Body of pancreas (tissue), 4 donors: ENCODE measurements at regions not wholly inside any gene's neighbourhood (a gene's known extent, or its start where the extent isn't known, plus 50 kb on each side); places are given as distances from the start of the nearest gene placed in this dataset.
A peak's percentile ranks its signal among the peaks of the same experiment; 100 is the strongest.

Experiments used
- ATAC-seq: fragments of 150-250 bp; one replicate; pipeline ENCODE4 v1.9.1; 2016
- DNase-seq, 4 donors: peaks; one replicate each; pipeline ENCODE4 v3.0.0-alpha.2; 2019
- H3K27ac ChIP-seq, 4 donors: fragments of 200-600 bp; sonication (generic); 1 replicate in 3 of 4; 2 replicates in 1 of 4; pipeline versions ENCODE4 v1.5.1 to v1.6.1; 2016 to 2019; ENCODE audit warnings: mild to moderate bottlenecking in 1 of 4, mixed read lengths in 1 of 4, moderate library complexity in 1 of 4
- H3K27me3 ChIP-seq, 2 donors: fragments of 200-600 bp; sonication (generic); one replicate each; pipeline ENCODE4 v1.6.0; 2016; ENCODE audit warnings: mild to moderate bottlenecking in 1 of 2
- H3K36me3 ChIP-seq, 2 donors: fragments of 200-600 bp; sonication (generic); replicated peaks in 1 of 2; 2 replicates each; pipeline ENCODE4 v1.5.1; 2016; ENCODE audit warnings: low read depth in 2 of 2; ENCODE audit not compliant: insufficient read depth in 1 of 2
- H3K4me1 ChIP-seq: fragments of 200-600 bp; sonication (generic); one replicate; pipeline ENCODE4 v1.6.0; 2016
- H3K4me3 ChIP-seq, 2 donors: fragments of 200-600 bp; sonication (generic); 1 replicate in 1 of 2; 2 replicates in 1 of 2; pipeline ENCODE4 v1.5.1; 2016 to 2019
- H3K9me3 ChIP-seq, 3 donors: fragments of 200-600 bp; sonication (generic); 1 replicate in 2 of 3; 2 replicates in 1 of 3; pipeline ENCODE4 v1.5.1; 2016
- CTCF ChIP-seq, 7 experiments: fragments of 450-650 bp in 4 of 7; fragments of 200-600 bp in 3 of 7; sonication (generic) in 3 of 7; IDR thresholded peaks; one replicate each; pipeline ENCODE4 v1.5.1; 2016 to 2019; ENCODE audit warnings: antibody characterized with exemption in 7 of 7
- POLR2A ChIP-seq, 3 donors: fragments of 450-650 bp; IDR thresholded peaks; one replicate each; pipeline ENCODE4 v1.6.1; 2016; ENCODE audit warnings: antibody characterized with exemption in 3 of 3, mild to moderate bottlenecking in 2 of 3
- WGBS, 2 donors: methylation state at CpG; one replicate each; pipeline ENCODE4 v1.1.5; 2017; 5-methylcytosine and 5-hydroxymethylcytosine counted together
- intact Hi-C: fragments of 100-400 bp; cut with DNase I; formaldehyde crosslinking; loops from one replicate; pipeline ENCODE4 v1.15.1; 2023

- no peaks in the 10 kb centered on the region for H3K36me3 ChIP-seq
- no peaks in the 10 kb centered on the region for H3K9me3 ChIP-seq
- intact Hi-C loops: no loop called here
- H3K4me3 ChIP-seq: no peak overlapping the region
- TF ChIP-seq POLR2A (IDR thresholded peaks at IDR 0.05) (no peak), CTCF (IDR thresholded peaks at IDR 0.05) (no peak)
- ATAC-seq (no peak), DNase-seq (no peak)
- H3K27ac ChIP-seq: no peak overlapping the region
- no peaks in the 10 kb centered on the region for H3K27me3 ChIP-seq
- WGBS, 2 donors: 87 to 89% methylated on average over 9 to 11 of the region's 11 CpGs
- H3K4me1 ChIP-seq: peaks cover 11% of the 10 kb centered on the region
These were observed 65.3 kb downstream of the RHOB start for GRCh38 chr2:20512061-20512605.

GRCh38 chr2:20513946-20514345 lies 67.1 kb downstream of the RHOB start:
- intact Hi-C loops: no loop called here
- H3K27me3 ChIP-seq: no peaks in the 10 kb centered on the region
- TF ChIP-seq POLR2A (IDR thresholded peaks at IDR 0.05) (no peak), CTCF (IDR thresholded peaks at IDR 0.05) (no peak)
- H3K27ac ChIP-seq: no peak overlapping the region
- no peak overlapping the region for H3K4me3 ChIP-seq
- DNase-seq (no peak), ATAC-seq (no peak)
- H3K9me3 ChIP-seq: no peaks in the 10 kb centered on the region
- no peaks in the 10 kb centered on the region for H3K36me3 ChIP-seq
- WGBS, 2 donors: 69 to 82% methylated on average over 4 to 7 of the region's 7 CpGs
- H3K4me1 ChIP-seq: peaks cover 11% of the 10 kb centered on the region

- peaks cover 11% of the 10 kb centered on the region for H3K4me1 ChIP-seq
- H3K27me3 ChIP-seq: no peaks in the 10 kb centered on the region
- H3K4me3 ChIP-seq: no peak overlapping the region
- H3K36me3 ChIP-seq: no peaks in the 10 kb centered on the region
- intact Hi-C loops: no loop called here
- H3K27ac ChIP-seq: no peak overlapping the region
- H3K9me3 ChIP-seq: no peaks in the 10 kb centered on the region
- no peak for TF ChIP-seq CTCF (IDR thresholded peaks at IDR 0.05)
- TF ChIP-seq POLR2A (IDR thresholded peaks at IDR 0.05): no peak
- ATAC-seq (no peak), DNase-seq (peak in 1 of 4 donors; percentile 3)
- 82 to 89% methylated on average over 8 of the region's 8 CpGs for WGBS, 2 donors
These were observed 67.9 kb downstream of the RHOB start for GRCh38 chr2:20514596-20515269.

- Histone ChIP-seq H3K27me3 (no peaks in the 10 kb centered on the region), H3K4me1 (peaks cover 11% of the 10 kb centered on the region), H3K36me3 (no peaks in the 10 kb centered on the region), H3K27ac (peak overlapping the region in 2 of 4 donors; percentile 71 to 72), H3K9me3 (no peaks in the 10 kb centered on the region), H3K4me3 (no peak overlapping the region)
- 84 to 88% methylated on average over 13 to 14 of the region's 14 CpGs for WGBS, 2 donors
- DNase-seq (no peak), ATAC-seq (peak; percentile 46)
- TF ChIP-seq CTCF (IDR thresholded peaks at IDR 0.05) (no peak), POLR2A (IDR thresholded peaks at IDR 0.05) (no peak)
- intact Hi-C loops: no loop called here
These were observed 68.7 kb downstream of the RHOB start for GRCh38 chr2:20515290-20516220.
